ENCODE measurements at regions not wholly inside any gene's neighbourhood (a gene's known extent, or its start where the extent isn't known, plus 50 kb on each side); places are given as distances from the start of the nearest gene placed in this dataset.

GRCh38 chr2:65867446-65867845, 435.0 kb upstream of the SPRED2 start:
- TF ChIP-seq, protein P1, sequence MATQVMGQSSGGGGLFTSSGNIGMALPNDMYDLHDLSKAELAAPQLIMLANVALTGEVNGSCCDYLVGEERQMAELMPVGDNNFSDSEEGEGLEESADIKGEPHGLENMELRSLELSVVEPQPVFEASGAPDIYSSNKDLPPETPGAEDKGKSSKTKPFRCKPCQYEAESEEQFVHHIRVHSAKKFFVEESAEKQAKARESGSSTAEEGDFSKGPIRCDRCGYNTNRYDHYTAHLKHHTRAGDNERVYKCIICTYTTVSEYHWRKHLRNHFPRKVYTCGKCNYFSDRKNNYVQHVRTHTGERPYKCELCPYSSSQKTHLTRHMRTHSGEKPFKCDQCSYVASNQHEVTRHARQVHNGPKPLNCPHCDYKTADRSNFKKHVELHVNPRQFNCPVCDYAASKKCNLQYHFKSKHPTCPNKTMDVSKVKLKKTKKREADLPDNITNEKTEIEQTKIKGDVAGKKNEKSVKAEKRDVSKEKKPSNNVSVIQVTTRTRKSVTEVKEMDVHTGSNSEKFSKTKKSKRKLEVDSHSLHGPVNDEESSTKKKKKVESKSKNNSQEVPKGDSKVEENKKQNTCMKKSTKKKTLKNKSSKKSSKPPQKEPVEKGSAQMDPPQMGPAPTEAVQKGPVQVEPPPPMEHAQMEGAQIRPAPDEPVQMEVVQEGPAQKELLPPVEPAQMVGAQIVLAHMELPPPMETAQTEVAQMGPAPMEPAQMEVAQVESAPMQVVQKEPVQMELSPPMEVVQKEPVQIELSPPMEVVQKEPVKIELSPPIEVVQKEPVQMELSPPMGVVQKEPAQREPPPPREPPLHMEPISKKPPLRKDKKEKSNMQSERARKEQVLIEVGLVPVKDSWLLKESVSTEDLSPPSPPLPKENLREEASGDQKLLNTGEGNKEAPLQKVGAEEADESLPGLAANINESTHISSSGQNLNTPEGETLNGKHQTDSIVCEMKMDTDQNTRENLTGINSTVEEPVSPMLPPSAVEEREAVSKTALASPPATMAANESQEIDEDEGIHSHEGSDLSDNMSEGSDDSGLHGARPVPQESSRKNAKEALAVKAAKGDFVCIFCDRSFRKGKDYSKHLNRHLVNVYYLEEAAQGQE (IDR thresholded peaks at IDR 0.05; ENCODE audit: insufficient read depth in 1 of 2, low read depth in 2 of 2, low read length in 1 of 2) = no peak
- TF ChIP-seq, protein P2, sequence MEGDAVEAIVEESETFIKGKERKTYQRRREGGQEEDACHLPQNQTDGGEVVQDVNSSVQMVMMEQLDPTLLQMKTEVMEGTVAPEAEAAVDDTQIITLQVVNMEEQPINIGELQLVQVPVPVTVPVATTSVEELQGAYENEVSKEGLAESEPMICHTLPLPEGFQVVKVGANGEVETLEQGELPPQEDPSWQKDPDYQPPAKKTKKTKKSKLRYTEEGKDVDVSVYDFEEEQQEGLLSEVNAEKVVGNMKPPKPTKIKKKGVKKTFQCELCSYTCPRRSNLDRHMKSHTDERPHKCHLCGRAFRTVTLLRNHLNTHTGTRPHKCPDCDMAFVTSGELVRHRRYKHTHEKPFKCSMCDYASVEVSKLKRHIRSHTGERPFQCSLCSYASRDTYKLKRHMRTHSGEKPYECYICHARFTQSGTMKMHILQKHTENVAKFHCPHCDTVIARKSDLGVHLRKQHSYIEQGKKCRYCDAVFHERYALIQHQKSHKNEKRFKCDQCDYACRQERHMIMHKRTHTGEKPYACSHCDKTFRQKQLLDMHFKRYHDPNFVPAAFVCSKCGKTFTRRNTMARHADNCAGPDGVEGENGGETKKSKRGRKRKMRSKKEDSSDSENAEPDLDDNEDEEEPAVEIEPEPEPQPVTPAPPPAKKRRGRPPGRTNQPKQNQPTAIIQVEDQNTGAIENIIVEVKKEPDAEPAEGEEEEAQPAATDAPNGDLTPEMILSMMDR (IDR thresholded peaks at IDR 0.05) = no peak
- TF ChIP-seq POLR2AphosphoS5 (IDR thresholded peaks at IDR 0.05; ENCODE audit: low read depth, low read length) (no peak), SIN3A (IDR thresholded peaks at IDR 0.05; ENCODE audit: borderline replicate concordance, insufficient read depth, low read depth, low read length) (no peak)

Measured in Panc1 (cell line).